GM21390 (cell line): ENCODE measurements at regions not wholly inside any gene's neighbourhood (a gene's known extent, or its start where the extent isn't known, plus 50 kb on each side); places are given as distances from the start of the nearest gene placed in this dataset.

ENCODE experiments used
- ATAC-seq: cut with Tn5 transposase; IDR thresholded peaks from one replicate; pipeline ENCODE4 v1.9.1; 2021; ENCODE audit not compliant: unreplicated experiment

DNA sequence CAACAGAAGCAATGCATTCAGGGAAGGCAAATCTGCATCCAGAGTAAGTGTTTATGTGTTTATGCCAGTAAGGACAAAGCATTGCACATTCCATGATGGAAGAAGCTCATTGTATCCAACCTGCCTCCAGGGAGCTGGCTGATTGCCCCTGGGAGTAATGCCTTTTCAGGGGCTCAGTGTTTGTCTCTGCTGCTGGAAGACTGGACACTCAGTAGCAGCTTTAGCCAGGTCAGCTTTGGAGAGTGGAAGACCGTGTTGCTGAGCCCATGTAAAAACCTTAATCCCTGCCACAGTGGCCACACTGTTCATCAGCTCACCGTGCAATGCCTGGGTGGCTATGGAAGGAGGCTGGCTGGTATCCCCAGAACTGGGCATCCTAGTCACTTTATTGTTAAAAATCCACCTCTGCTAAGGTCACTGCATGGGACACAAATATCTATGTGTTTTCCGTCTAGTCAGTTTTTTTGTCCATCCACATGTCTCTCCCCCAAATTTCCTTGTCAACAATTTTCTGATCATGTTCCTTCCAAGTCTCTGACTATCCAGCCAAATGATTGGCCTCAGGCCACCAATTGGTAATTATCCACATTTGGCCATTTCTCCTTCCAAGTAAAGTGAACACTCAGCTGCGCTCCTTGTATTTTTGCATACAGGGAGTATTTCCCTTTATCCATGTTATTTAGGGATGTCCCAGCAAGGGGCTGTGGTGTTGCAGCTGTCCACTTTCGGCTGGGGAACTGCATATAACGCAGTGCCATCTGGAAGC, 2044.5 kb upstream of the AGA start:
- ATAC-seq = no peak

DNA sequence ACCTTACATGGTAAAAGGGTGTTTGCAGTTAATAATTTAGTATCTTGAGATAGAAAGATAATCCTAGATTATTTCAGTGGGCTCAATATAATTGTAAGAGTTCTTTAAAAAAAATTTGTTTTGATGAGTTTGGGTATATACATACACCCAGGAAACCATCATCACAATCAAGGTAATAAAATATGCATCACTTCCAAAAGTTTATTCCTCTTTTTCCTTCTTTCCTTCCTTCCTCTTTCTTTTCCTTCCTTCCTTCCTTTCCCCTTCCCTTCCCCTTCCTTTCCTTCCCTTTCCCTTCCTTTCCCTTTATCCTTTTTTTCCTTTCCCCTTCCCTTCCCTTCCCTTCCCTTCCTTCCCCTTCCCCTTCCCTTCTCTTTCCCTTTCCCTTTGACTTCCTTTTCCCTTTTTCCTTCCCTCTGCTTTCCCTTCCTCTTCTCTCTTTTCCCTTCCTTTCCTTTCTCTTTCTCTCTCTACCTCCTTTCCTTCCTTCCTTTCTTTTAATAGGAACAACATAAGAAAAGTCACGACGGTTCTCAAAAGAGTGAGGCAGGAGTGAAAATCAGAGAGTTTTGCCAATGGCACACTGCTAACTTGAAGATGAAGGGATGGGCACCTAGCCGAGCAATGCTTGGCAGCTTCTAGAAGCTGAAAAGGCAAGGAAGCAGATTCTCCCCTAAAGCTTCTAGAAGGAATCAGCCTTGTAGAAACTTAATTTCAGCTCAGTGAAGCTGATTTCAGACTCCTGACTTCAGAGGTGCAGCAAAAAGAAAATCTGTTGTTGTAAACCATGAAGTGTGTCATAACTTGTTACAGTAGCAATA, 2050.2 kb upstream of the AGA start:
- no peak for ATAC-seq

DNA sequence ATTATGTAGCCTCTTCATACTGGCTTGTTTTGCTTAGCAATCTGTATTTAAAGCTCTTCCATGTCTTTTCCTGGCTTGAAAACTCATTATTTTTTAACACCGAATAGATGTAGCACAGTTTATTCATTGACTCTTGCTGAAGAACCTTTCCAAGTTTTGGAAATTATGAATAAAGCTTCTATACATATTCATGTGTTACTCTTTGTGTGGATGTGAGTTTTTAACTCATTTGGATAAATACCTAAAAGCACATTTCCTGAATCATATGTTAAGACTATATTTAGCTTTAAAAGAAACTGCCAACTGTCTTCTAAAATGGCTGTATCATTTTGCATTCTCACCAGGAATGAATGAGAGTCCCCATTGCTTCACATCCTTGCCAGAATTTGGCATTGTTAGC, 2061.7 kb upstream of the AGA start:
- no peak for ATAC-seq

DNA sequence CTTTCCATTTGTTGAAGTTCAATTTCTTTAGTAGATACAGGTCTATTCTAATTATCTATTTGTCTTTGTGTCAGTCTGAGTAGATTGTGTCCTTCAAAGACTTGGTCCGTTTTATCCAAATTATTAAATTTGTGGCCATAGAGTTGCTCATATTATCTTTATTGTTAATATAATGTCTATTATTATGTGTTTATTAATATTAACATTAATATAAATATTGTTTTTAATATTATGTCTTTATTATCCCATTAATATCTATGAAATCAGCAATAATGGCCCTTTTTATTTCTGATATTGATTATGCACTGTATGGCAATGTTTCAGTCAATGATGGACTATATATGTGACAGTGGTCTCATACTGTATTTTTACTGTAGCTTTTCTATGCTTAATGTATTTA, 2067.3 kb upstream of the AGA start:
- ATAC-seq = no peak

DNA sequence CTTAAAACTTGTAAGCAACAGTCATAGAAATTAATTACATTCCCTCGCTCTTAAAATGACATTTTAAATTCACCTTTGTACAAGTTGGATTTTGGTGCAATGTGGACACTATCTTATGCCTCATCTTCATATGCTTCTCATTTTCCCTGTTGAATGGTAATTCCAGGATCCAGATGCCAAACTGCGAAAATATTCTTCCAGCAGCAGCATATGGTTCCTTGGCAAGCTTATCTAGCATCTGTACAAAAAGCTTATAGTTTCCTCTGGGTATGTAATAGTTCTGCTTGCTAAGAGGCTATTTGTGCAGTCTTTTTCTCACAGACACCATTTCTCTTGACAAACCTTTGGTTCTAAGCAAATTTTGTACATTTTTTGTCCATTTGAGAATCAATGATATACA, 2079.7 kb upstream of the AGA start:
- no peak for ATAC-seq

DNA sequence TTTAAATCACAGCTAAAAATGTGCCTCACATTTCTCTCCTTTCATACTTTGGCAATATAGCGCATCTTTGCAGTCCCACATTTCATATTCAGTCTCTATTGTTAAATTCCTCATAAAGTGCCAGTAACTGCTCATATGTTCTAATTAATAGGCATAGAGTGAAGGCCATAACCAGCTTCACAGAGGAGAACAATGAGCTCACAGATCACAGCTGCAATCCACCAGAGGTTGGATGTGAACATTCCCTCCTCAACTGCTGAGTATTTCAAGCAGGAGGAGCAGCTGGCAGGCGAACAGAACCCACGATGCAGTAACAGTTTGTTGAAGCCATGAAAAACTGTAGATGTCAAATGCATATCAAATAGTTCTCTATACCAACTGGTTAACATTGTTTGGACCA, 2088.7 kb upstream of the AGA start:
- ATAC-seq = no peak

DNA sequence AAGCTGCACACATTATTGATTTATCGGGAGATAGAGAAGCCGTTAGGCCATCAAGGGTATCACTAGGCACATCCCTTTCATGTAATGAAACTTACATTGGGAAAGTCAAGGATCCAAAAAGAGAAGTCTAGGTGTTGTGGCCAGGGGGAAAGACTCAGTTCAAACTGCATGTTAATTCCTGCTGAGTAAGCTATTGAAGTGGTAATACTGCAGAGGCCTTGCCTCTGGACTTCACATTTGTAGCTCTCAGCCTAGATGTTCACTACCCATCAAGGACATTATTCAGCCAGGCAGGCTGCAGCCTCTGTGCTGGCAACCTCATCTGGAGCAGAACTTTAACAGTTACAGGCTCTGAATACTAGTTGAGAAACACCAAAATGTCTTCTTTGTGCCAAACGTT, 2094.5 kb upstream of the AGA start:
- no peak for ATAC-seq

DNA sequence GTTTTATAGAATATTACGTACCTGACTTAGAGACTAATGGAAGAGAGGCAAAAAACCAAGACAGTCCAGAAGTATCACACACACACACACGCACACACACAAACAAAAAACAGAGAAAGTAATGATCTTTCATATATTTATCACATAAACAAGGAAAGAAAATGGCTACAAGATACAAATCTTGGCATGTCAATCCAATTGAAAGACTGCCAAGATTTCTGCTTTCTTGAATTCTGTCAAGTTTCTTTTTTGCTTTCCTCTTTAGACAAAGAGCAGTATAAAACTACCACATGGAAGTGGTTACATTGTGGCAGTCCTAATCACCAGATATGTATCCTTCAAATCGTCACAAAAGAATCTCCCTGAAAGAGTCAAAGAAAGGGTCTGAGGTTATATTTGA, 2097.4 kb upstream of the AGA start:
- no peak for ATAC-seq

DNA sequence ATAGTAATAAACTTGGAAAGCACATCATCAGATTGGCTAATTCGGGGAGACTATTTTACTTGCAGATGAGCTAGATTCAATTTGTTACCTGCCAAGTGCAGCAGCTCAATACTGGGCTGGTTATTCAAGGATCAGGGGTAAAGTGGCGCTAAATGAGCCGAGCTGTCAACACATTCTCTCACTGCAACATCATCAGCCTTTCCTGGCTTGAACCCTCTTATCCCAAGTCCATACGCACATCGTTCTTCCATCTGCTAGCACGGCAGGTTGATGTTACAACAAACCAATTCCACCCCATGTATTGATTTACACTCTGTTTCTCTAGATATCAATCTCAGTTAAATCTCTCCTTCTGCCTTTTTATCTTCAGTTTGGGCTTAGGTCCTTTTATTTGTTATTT, 2101.5 kb upstream of the AGA start:
- ATAC-seq = no peak

DNA sequence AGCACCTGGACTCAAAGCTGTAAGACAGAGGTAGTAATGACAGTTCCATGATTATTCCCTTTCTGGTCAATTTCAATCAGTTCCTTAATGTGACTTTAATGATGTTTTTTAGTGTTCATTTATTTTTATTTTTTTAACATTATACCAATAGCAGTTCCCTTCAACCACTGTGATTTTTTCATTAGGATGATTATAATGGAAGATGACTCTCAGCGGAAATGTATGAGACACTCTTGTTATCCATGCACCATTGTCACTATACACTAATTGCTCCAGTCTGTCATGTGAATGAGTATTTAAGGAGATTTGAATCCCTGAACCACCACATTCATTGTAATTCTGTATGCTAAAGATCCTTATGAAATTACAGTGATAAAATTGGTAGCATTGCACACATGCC, 2102.3 kb upstream of the AGA start:
- ATAC-seq = no peak

DNA sequence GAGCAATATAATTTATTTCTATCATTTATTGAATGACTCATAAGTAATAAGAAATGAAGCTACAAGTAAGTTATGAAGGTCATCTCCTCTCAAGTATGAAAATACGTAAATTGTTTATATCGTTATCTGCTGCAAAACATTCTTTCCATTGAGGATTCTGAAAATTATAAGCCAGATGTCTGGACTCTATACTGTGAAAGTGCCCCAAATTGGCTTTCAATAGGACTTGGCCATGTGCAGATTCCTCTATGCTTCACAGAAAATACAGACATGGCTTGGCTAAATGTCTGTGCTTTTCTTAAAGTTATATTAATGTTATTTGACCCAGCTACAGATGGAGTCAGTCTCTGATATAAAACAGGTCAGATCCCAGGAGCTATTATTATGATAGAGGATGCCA, 2109.9 kb upstream of the AGA start:
- ATAC-seq = no peak

DNA sequence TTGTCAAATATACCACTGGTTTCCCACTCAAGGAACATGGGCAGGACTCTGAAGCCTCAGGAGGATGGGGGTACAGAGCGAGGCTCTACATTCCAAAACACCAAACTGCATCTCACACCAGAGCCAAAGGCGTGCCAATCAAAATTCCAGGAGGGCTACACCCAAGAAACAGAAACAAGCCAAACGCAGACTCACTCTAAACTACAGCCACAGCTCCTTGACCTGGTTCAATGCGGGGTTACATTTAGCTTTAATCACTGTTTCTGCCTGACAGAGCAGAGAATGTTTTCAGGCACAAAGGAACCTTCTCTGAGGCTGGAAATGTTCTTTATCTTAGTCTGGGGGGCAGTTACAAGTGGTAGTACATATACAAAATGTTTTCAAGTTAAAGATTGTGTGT, 2121.5 kb upstream of the AGA start:
- ATAC-seq = no peak

DNA sequence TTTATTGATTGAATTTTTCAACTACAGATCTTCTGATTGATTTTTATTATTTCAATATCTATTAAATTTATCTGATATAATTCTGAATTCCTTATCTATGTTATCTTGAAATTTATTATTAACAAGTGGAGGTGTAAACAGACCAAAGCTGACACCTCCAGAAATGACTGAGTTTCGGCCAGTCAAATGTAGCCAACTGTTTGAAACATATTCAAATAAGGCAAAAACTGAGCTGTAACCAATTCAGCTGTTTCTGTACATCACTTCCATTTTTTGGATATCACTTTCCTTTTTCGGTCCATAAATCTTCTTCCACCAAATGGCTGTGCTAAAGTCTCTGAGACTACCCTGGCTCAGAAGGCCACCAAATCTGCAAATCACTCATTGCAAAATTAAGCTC, 2127.3 kb upstream of the AGA start:
- ATAC-seq = no peak

DNA sequence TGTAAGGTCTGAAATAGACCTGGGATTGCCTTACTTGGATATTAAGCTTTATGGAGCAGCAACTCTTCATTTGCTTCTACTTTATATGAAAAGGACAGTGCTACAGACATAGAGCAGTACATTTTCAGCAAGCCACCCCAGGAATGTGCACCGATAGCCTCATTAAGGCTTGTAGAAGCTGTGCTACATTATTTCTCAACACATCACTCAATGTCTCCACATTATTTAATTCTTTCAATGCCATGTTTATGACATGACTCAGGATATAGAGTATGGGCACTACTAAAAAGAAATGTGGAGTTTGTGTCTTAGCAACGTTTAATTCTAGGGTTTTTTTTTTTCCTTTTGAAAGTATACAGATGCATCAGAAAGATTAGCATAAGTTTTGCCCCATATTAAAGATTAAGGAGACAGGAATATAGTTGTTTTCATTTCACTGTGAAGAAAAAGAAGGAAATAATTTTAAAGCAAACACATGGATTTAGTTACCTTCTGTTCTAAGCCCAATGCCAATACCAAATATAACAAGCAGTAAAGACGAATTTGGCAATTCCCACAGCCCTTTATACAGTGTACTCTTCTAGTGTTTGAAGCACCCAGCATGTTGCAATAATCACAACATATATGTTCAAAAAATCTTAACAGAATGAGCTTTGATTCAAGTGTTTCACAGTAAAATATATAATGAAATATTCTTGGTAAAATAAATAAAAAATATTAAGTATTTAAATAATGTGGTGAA, 2140.1 kb upstream of the AGA start:
- ATAC-seq = no peak

DNA sequence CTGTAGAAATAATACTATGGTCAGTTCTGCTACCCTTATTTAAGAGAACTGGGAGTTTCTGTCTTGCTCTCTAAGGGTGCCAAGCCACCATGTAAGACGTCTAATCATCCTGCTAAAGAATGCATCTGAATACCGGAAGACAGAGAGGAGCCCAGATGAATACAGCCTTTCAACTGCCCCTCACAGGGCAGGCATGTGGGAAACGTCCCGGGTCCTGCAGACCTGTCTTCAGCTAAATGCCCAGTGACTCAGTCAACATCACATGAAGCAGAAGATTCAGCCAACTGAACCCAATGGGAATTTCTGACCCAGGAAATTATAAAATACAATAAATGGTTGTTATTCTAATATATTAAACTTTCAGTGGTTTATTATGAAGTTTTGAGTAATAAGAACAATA, 2141.0 kb upstream of the AGA start:
- ATAC-seq = no peak

DNA sequence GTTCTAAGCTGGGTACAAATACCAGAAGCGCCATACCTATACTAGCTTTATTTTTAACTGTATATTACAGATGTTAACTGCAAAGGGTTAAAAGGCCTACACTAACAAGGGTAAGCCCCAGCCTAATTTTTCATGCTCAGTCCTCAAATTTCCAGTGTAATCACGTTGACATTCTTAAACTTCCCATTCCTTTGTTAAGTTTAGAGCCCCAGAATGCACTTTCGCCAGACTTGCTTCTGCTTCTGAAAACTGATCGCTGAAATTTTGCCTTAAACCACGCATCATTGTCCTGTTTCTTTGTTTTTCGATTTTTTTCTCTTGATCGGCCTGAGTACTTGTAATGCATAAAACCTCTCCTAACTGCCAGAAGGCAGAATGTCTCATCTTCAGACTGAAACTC, 2141.9 kb upstream of the AGA start:
- no peak for ATAC-seq

DNA sequence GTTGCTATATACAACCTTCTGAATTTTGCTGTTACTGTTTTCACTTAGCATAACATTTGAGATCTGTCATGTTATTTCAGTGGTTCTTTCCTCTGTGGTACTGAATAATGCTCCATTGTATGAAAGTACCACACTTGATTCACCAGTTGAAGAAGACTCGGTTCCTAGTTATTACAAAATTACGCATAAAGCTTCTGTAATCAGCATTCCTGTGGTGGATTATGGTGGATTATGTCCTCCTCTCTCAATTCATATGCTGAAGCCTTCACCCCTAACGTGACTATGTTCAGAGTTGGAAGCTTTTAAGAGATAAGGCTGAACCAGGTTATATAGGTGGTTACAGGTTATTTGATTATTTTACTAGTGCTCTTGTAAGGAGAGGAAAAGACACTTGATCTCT, 2143.5 kb upstream of the AGA start:
- no peak for ATAC-seq

DNA sequence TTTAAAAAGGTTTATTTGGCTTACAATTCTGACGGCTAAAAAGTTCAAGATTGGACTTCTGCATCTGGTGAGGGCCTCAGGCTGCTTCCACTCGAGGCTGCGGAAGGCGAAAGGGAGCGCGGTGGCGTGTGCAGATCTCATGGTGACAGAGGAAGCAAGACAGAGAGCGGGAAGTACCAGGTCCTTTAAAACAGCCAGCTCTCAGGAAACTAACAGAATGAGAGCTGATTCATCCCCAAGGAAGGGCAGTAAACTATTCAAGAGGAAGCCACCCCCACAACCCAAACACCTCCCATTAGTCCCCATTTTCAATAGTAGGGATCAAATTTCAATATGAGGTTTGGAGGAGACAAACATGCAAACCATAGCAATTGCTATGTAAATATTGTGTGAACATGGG, 2144.2 kb upstream of the AGA start:
- ATAC-seq = no peak

DNA sequence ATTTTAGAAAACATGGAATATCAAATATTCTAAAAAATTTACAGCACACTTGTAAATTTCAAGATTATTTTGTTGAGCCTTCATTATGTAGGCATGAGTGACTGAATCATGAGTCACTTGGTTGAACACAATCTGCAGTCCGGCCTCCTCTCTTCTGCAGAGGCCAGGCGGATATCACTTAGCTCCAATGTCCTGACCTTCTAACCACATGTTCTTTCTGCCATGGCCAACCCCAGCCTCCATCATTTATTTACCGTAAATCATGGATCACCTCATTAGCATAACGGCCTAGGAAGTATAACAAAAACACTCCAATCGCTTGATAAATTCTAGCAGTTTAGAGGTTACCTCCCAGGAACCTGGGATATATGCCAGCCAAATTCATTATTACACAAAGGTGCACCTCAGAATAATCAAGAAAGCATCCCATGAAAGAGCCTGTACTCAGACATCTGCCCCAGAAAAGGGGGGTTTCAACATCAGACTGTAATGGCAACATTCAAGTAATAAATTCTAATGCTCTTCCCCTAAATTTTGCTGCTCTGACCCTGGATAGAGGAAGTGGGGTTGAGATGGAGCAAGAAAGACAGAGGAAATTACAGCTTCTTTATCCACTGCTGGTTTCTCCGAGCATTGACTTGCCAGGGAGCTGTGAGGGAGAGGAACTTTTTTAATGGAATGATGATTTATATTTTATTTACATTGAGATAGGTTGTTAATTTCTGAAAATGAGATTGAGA, 2153.6 kb upstream of the AGA start:
- no peak for ATAC-seq

DNA sequence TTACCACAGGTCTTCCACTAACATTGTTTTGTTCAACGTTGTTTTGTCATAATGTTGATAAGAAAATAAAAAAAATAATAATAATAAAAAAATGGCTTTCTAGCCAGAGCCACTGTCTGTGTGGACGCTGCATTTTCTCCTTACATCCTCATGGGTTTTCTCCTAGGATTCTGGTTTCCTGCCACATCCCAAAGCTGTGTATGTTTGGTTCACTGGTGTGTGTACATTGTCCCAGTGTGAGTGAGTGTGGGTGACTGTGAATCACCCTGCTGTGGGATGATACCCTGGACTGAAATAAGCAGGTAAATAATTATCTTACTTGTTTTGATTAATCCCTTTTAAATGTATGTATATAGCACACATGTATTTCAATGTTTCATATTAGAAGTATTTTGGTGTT, 2154.4 kb upstream of the AGA start:
- ATAC-seq = no peak

DNA sequence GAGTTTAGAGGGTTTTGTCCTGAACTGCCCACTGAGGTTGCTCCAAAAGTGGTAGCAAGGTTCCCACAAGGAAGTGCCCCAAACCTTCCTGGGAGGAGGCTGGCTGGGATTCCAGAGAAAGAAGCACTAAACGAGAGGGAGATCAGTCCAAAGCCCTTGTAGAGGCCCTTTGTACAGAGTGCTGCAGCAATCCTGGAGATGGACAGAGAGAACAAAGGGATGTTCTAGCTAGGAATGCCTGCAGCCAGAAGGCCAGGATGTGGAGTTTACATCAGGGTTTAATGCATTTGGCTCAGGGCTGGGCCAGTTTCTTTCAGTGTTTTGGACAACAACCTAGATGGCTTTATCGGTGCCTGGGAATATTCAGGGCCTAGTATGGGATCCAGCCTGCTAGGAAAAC, 2155.1 kb upstream of the AGA start:
- ATAC-seq = no peak
